SK-N-SH treated with all-trans-retinoic acid at 6 μM for 48 hours (cell line): ENCODE measurements at regions not wholly inside any gene's neighbourhood (a gene's known extent, or its start where the extent isn't known, plus 50 kb on each side); places are given as distances from the start of the nearest gene placed in this dataset.

Experiments used
- ARNTL ChIP-seq: fragments of 450-650 bp; formaldehyde crosslinking; IDR thresholded peaks from 2 replicates; pipeline ENCODE4 v1.5.0; 2020; ENCODE audit warnings: low read depth, mild to moderate bottlenecking, moderate library complexity, borderline replicate concordance
- BACH2 ChIP-seq: fragments of 250-450 bp; sonication (Bioruptor Pico); IDR thresholded peaks from 2 replicates; pipeline ENCODE4 v1.9.0; 2021; ENCODE audit warnings: mild to moderate bottlenecking, borderline replicate concordance
- CSDC2 ChIP-seq: fragments of 250-450 bp; sonication (Bioruptor Pico); IDR thresholded peaks from 2 replicates; pipeline ENCODE4 v1.5.0; 2020; ENCODE audit warnings: mild to moderate bottlenecking, moderate library complexity
- ESRRG ChIP-seq: fragments of 250-450 bp; sonication (Bioruptor Pico); IDR thresholded peaks from 2 replicates; pipeline ENCODE4 v1.6.1; 2021; ENCODE audit warnings: mild to moderate bottlenecking
- ISL1 ChIP-seq: fragments of 250-450 bp; sonication (Bioruptor Pico); IDR thresholded peaks from 2 replicates; pipeline ENCODE4 v2.1.2; 2022; ENCODE audit warnings: mild to moderate bottlenecking, moderate library complexity
- OSR1 ChIP-seq: fragments of 250-450 bp; sonication (Bioruptor Pico); IDR thresholded peaks from 2 replicates; pipeline ENCODE4 v1.8.0; 2022; ENCODE audit warnings: moderate library complexity, mild to moderate bottlenecking, inconsistent platforms
- PPARA ChIP-seq: fragments of 250-450 bp; sonication (Bioruptor Pico); IDR thresholded peaks from 2 replicates; pipeline ENCODE4 v1.5.0; 2020; ENCODE audit warnings: mild to moderate bottlenecking, borderline replicate concordance
- TCF4 ChIP-seq: fragments of 250-450 bp; sonication (Bioruptor Pico); IDR thresholded peaks from 2 replicates; pipeline ENCODE4 v1.8.0; 2021; ENCODE audit warnings: mild to moderate bottlenecking, moderate library complexity, borderline replicate concordance
- ZC3H10 ChIP-seq: fragments of 250-450 bp; sonication (Bioruptor Pico); IDR thresholded peaks from 2 replicates; pipeline ENCODE4 v1.5.1; 2021; ENCODE audit warnings: mild to moderate bottlenecking, moderate library complexity
- ZFP30 ChIP-seq: fragments of 450-650 bp; formaldehyde crosslinking; IDR thresholded peaks from 2 replicates; pipeline ENCODE4 v1.5.0; 2022; ENCODE audit warnings: mild to moderate bottlenecking, moderate library complexity
- TF ChIP-seq, protein P1 (sequence below): fragments of 250-450 bp; sonication (Bioruptor Pico); IDR thresholded peaks from 2 replicates; pipeline ENCODE4 v1.5.0; 2020; ENCODE audit warnings: mild to moderate bottlenecking, moderate library complexity
- TF ChIP-seq, protein P2 (sequence below): fragments of 250-450 bp; sonication (Bioruptor Pico); IDR thresholded peaks from 2 replicates; pipeline ENCODE4 v1.8.0; 2020; ENCODE audit warnings: mild to moderate bottlenecking, moderate library complexity, borderline replicate concordance
- TF ChIP-seq, protein P3 (sequence below): fragments of 250-450 bp; sonication (Bioruptor Pico); IDR thresholded peaks from 2 replicates; pipeline ENCODE4 v1.5.1; 2020; ENCODE audit warnings: low read depth, mild to moderate bottlenecking, moderate library complexity
- TF ChIP-seq, protein P4 (sequence below): fragments of 250-450 bp; sonication (Bioruptor Pico); IDR thresholded peaks from 2 replicates; pipeline ENCODE4 v1.5.1; 2021; ENCODE audit warnings: mild to moderate bottlenecking, moderate library complexity

DNA sequence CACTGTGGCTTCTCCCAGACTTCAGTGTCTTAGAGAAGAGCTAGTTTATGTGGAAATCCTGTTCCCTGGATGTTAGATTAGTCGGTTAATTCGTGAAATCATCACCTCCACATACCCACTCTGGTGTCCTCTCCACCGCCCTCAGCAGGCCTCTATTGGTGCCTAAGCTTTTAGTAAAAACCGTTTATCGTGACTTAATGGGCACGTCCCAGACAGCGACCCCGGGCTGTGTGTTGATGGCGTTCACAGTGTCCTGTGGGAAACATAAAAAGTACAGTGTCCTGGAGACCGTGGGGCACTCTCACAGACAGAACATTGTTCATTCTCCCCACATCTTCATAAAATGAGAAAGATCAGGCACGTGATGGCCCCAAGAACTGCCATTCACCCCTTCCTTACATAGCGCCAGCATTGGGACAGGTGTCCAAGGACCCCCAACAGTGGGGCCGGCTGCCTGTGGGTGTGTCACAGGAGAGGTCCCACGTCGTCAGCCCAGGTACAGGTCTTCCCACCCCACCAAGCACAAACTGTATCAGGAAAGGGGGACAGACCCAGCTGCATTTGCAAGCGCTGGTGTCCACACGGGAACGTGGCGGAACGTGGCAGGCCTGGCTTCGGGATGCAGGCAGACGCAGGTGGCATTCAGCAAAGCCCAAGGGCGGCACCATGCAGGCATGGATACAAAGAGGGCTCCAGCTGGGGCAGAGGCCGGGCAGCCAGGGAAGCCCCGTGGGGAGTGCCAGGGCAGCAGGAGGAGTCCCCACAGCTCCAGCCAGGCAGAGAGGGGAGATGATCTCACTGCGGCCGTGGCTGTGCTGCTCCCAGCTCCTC lies 237.7 kb downstream of the DLL1 start:
- no peak for TF ChIP-seq OSR1
- TF ChIP-seq, protein P1, sequence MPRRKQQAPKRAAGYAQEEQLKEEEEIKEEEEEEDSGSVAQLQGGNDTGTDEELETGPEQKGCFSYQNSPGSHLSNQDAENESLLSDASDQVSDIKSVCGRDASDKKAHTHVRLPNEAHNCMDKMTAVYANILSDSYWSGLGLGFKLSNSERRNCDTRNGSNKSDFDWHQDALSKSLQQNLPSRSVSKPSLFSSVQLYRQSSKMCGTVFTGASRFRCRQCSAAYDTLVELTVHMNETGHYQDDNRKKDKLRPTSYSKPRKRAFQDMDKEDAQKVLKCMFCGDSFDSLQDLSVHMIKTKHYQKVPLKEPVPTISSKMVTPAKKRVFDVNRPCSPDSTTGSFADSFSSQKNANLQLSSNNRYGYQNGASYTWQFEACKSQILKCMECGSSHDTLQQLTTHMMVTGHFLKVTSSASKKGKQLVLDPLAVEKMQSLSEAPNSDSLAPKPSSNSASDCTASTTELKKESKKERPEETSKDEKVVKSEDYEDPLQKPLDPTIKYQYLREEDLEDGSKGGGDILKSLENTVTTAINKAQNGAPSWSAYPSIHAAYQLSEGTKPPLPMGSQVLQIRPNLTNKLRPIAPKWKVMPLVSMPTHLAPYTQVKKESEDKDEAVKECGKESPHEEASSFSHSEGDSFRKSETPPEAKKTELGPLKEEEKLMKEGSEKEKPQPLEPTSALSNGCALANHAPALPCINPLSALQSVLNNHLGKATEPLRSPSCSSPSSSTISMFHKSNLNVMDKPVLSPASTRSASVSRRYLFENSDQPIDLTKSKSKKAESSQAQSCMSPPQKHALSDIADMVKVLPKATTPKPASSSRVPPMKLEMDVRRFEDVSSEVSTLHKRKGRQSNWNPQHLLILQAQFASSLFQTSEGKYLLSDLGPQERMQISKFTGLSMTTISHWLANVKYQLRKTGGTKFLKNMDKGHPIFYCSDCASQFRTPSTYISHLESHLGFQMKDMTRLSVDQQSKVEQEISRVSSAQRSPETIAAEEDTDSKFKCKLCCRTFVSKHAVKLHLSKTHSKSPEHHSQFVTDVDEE (CRISPR knock-in tag): no peak
- TF ChIP-seq ISL1 (CRISPR knock-in tag): no peak
- TF ChIP-seq, protein P2, sequence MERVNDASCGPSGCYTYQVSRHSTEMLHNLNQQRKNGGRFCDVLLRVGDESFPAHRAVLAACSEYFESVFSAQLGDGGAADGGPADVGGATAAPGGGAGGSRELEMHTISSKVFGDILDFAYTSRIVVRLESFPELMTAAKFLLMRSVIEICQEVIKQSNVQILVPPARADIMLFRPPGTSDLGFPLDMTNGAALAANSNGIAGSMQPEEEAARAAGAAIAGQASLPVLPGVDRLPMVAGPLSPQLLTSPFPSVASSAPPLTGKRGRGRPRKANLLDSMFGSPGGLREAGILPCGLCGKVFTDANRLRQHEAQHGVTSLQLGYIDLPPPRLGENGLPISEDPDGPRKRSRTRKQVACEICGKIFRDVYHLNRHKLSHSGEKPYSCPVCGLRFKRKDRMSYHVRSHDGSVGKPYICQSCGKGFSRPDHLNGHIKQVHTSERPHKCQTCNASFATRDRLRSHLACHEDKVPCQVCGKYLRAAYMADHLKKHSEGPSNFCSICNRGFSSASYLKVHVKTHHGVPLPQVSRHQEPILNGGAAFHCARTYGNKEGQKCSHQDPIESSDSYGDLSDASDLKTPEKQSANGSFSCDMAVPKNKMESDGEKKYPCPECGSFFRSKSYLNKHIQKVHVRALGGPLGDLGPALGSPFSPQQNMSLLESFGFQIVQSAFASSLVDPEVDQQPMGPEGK (CRISPR knock-in tag): no peak
- no peak for TF ChIP-seq ESRRG (CRISPR knock-in tag)
- no peak for TF ChIP-seq PPARA (CRISPR knock-in tag)
- TF ChIP-seq ARNTL: no peak
- TF ChIP-seq, protein P3, sequence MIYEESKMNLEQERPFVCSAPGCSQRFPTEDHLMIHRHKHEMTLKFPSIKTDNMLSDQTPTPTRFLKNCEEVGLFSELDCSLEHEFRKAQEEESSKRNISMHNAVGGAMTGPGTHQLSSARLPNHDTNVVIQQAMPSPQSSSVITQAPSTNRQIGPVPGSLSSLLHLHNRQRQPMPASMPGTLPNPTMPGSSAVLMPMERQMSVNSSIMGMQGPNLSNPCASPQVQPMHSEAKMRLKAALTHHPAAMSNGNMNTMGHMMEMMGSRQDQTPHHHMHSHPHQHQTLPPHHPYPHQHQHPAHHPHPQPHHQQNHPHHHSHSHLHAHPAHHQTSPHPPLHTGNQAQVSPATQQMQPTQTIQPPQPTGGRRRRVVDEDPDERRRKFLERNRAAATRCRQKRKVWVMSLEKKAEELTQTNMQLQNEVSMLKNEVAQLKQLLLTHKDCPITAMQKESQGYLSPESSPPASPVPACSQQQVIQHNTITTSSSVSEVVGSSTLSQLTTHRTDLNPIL (CRISPR knock-in tag): no peak
- TF ChIP-seq BACH2: no peak
- TF ChIP-seq CSDC2 (CRISPR knock-in tag): no peak
- TF ChIP-seq ZFP30 (CRISPR knock-in tag): no peak
- TF ChIP-seq ZC3H10 (CRISPR knock-in tag): no peak
- TF ChIP-seq, protein P4, sequence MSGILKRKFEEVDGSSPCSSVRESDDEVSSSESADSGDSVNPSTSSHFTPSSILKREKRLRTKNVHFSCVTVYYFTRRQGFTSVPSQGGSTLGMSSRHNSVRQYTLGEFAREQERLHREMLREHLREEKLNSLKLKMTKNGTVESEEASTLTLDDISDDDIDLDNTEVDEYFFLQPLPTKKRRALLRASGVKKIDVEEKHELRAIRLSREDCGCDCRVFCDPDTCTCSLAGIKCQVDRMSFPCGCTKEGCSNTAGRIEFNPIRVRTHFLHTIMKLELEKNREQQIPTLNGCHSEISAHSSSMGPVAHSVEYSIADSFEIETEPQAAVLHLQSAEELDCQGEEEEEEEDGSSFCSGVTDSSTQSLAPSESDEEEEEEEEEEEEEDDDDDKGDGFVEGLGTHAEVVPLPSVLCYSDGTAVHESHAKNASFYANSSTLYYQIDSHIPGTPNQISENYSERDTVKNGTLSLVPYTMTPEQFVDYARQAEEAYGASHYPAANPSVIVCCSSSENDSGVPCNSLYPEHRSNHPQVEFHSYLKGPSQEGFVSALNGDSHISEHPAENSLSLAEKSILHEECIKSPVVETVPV (CRISPR knock-in tag): no peak
- TF ChIP-seq TCF4: no peak
